Immature natural killer cell (primary cell): ENCODE measurements at regions not wholly inside any gene's neighbourhood (a gene's known extent, or its start where the extent isn't known, plus 50 kb on each side); places are given as distances from the start of the nearest gene placed in this dataset.
A peak's percentile ranks its signal among the peaks of the same experiment; 100 is the strongest.

Experiments
- DNase-seq, 3 donors: peaks; one replicate each; pipeline ENCODE4 v3.0.0; 2022; ENCODE audit warnings: mixed read lengths in 1 of 3
- H3K27ac Mint-ChIP-seq, 6 donors: one replicate each; pipeline ENCODE4 v1.8.0; 2020; ENCODE audit warnings: mixed read lengths in 6 of 6, mild to moderate bottlenecking in 5 of 6, inconsistent platforms in 4 of 6, moderate library complexity in 3 of 6
- H3K27me3 Mint-ChIP-seq, 3 donors: one replicate each; pipeline ENCODE4 v1.8.0; 2020 to 2021; ENCODE audit warnings: low read depth in 3 of 3, mild to moderate bottlenecking in 3 of 3, mixed read lengths in 3 of 3, moderate library complexity in 3 of 3, inconsistent platforms in 1 of 3
- H3K36me3 Mint-ChIP-seq, 3 donors: one replicate each; pipeline ENCODE4 v1.8.0; 2020; ENCODE audit warnings: mixed read lengths in 3 of 3, inconsistent platforms in 2 of 3, mild to moderate bottlenecking in 2 of 3
- H3K4me1 Mint-ChIP-seq, 2 donors: one replicate each; pipeline ENCODE4 v1.8.0; 2020; ENCODE audit warnings: inconsistent platforms in 2 of 2, mild to moderate bottlenecking in 2 of 2, mixed read lengths in 2 of 2, moderate library complexity in 1 of 2
- H3K4me3 Mint-ChIP-seq, 5 donors: one replicate each; pipeline ENCODE4 v1.8.0; 2020; ENCODE audit warnings: mild to moderate bottlenecking in 5 of 5, mixed read lengths in 5 of 5, inconsistent platforms in 3 of 5, moderate library complexity in 3 of 5
- H3K9me3 Mint-ChIP-seq, 6 donors: one replicate each; pipeline ENCODE4 v1.8.0; 2020; ENCODE audit warnings: mild to moderate bottlenecking in 6 of 6, mixed read lengths in 6 of 6, inconsistent platforms in 4 of 6, moderate library complexity in 3 of 6

GRCh38 chr7:17130281-17131059 is 168.0 kb upstream of the AHR start:
- peaks cover 7 to 13% of the 10 kb centered on the region in 2 donors for H3K4me1 Mint-ChIP-seq
- H3K27me3 Mint-ChIP-seq: peaks cover 0 to 5% (median 4%) of the 10 kb centered on the region in 3 donors
- peak overlapping the region in 4 of 6 donors; percentile 17 to 70 (median 56) for H3K27ac Mint-ChIP-seq
- no peaks in the 10 kb centered on the region for H3K9me3 Mint-ChIP-seq
- H3K4me3 Mint-ChIP-seq: peak overlapping the region; percentile 23 to 41 (median 25)
- DNase-seq: peak in 1 of 3 donors; percentile 10
- no peaks in the 10 kb centered on the region for H3K36me3 Mint-ChIP-seq

- Mint-ChIP-seq H3K4me1 (peaks cover 7 to 13% of the 10 kb centered on the region in 2 donors), H3K27ac (peak overlapping the region in 2 of 6 donors; percentile 54 to 59)
Measured at GRCh38 chr7:17131060-17131345, 167.4 kb upstream of the AHR start.

GRCh38 chr7:17131983-17132655 is 166.3 kb upstream of the AHR start:
- Mint-ChIP-seq H3K4me3 (no peak overlapping the region), H3K27me3 (peaks cover 0 to 4% (median 1%) of the 10 kb centered on the region in 3 donors), H3K9me3 (no peaks in the 10 kb centered on the region), H3K4me1 (peaks cover 7 to 13% of the 10 kb centered on the region in 2 donors), H3K36me3 (no peaks in the 10 kb centered on the region), H3K27ac (no peak overlapping the region)
- DNase-seq: no peak

More at GRCh38 chr7:17131060-17131345, 167.4 kb upstream of the AHR start:
- Mint-ChIP-seq H3K9me3 (no peaks in the 10 kb centered on the region), H3K27me3 (peaks cover 0 to 5% (median 4%) of the 10 kb centered on the region in 3 donors), H3K4me3 (peak overlapping the region in 4 of 5 donors; percentile 23 to 41 (median 32)), H3K36me3 (no peaks in the 10 kb centered on the region)
- no peak for DNase-seq

GRCh38 chr7:17132726-17133125 is 165.7 kb upstream of the AHR start:
- Mint-ChIP-seq H3K9me3 (no peaks in the 10 kb centered on the region), H3K4me1 (peaks cover 7 to 13% of the 10 kb centered on the region in 2 donors), H3K27me3 (peaks cover 0 to 4% (median 1%) of the 10 kb centered on the region in 3 donors), H3K27ac (no peak overlapping the region), H3K4me3 (no peak overlapping the region), H3K36me3 (no peaks in the 10 kb centered on the region)
- DNase-seq: no peak

GRCh38 chr7:17133977-17134376 is 164.5 kb upstream of the AHR start:
- no peak overlapping the region for H3K4me3 Mint-ChIP-seq
- no peaks in the 10 kb centered on the region for H3K36me3 Mint-ChIP-seq
- H3K4me1 Mint-ChIP-seq: peaks cover 10 to 13% of the 10 kb centered on the region in 2 donors
- no peak overlapping the region for H3K27ac Mint-ChIP-seq
- H3K9me3 Mint-ChIP-seq: no peaks in the 10 kb centered on the region
- no peak for DNase-seq
- peaks cover 0 to 2% (median 1%) of the 10 kb centered on the region in 3 donors for H3K27me3 Mint-ChIP-seq

- no peaks in the 10 kb centered on the region for H3K36me3 Mint-ChIP-seq
- H3K27ac Mint-ChIP-seq: no peak overlapping the region
- H3K4me1 Mint-ChIP-seq: peaks cover 18 to 21% of the 10 kb centered on the region in 2 donors
Measured at GRCh38 chr7:17134786-17135185, 163.7 kb upstream of the AHR start.

GRCh38 chr7:17136126-17136525 is 162.3 kb upstream of the AHR start:
- no peaks in the 10 kb centered on the region for H3K36me3 Mint-ChIP-seq
- peaks cover 0 to 2% (median under 1%) of the 10 kb centered on the region in 3 donors for H3K27me3 Mint-ChIP-seq
- H3K27ac Mint-ChIP-seq: no peak overlapping the region
- H3K4me1 Mint-ChIP-seq: peaks cover 12 to 14% of the 10 kb centered on the region in 2 donors
- no peak overlapping the region for H3K4me3 Mint-ChIP-seq
- H3K9me3 Mint-ChIP-seq: no peaks in the 10 kb centered on the region
- DNase-seq: no peak

More at GRCh38 chr7:17134786-17135185, 163.7 kb upstream of the AHR start:
- Mint-ChIP-seq H3K27me3 (peaks cover 0 to 2% (median 1%) of the 10 kb centered on the region in 3 donors), H3K4me3 (no peak overlapping the region), H3K9me3 (no peaks in the 10 kb centered on the region)
- no peak for DNase-seq

GRCh38 chr7:17139081-17139480 is 159.4 kb upstream of the AHR start:
- no peaks in the 10 kb centered on the region for H3K9me3 Mint-ChIP-seq
- no peaks in the 10 kb centered on the region for H3K36me3 Mint-ChIP-seq
- peaks cover 30 to 31% of the 10 kb centered on the region in 2 donors for H3K4me1 Mint-ChIP-seq
- peak overlapping the region in 1 of 5 donors; percentile 3 for H3K4me3 Mint-ChIP-seq
- peaks cover 0 to 2% (median 0%) of the 10 kb centered on the region in 3 donors for H3K27me3 Mint-ChIP-seq
- peak overlapping the region in 5 of 6 donors; percentile 24 to 76 (median 69) for H3K27ac Mint-ChIP-seq
- no peak for DNase-seq

GRCh38 chr7:17140406-17140805 is 158.0 kb upstream of the AHR start:
- DNase-seq: no peak
- Mint-ChIP-seq H3K9me3 (no peaks in the 10 kb centered on the region), H3K27ac (no peak overlapping the region), H3K4me3 (no peak overlapping the region), H3K36me3 (no peaks in the 10 kb centered on the region), H3K4me1 (peaks cover 40% of the 10 kb centered on the region in 2 donors), H3K27me3 (no peaks in the 10 kb centered on the region)

GRCh38 chr7:17142831-17143541 is 155.5 kb upstream of the AHR start:
- DNase-seq: peak in 1 of 3 donors; percentile 10
- Mint-ChIP-seq H3K4me1 (peaks cover 40% of the 10 kb centered on the region in 2 donors), H3K4me3 (peak overlapping the region; percentile 52 to 85 (median 60)), H3K36me3 (no peaks in the 10 kb centered on the region), H3K27ac (peak overlapping the region in 5 of 6 donors; percentile 8 to 86 (median 48)), H3K9me3 (no peaks in the 10 kb centered on the region), H3K27me3 (no peaks in the 10 kb centered on the region)

GRCh38 chr7:17144322-17144721 is 154.1 kb upstream of the AHR start:
- peak in 2 of 3 donors; percentile 7 to 30 for DNase-seq
- no peaks in the 10 kb centered on the region for H3K36me3 Mint-ChIP-seq
- H3K4me1 Mint-ChIP-seq: peaks cover 33 to 37% of the 10 kb centered on the region in 2 donors
- H3K27me3 Mint-ChIP-seq: peaks cover 0 to under 1% (median 0%) of the 10 kb centered on the region in 3 donors
- peak overlapping the region in 4 of 5 donors; percentile 4 to 52 (median 36) for H3K4me3 Mint-ChIP-seq
- no peaks in the 10 kb centered on the region for H3K9me3 Mint-ChIP-seq
- peak overlapping the region in 5 of 6 donors; percentile 11 to 71 (median 38) for H3K27ac Mint-ChIP-seq

- Mint-ChIP-seq H3K27ac (no peak overlapping the region), H3K4me3 (no peak overlapping the region), H3K9me3 (no peaks in the 10 kb centered on the region), H3K4me1 (peaks cover 27 to 29% of the 10 kb centered on the region in 2 donors), H3K27me3 (peaks cover 0 to 2% (median 0%) of the 10 kb centered on the region in 3 donors), H3K36me3 (no peaks in the 10 kb centered on the region)
- DNase-seq: no peak
Measured at GRCh38 chr7:17146621-17147020, 151.8 kb upstream of the AHR start.

- Mint-ChIP-seq H3K4me3 (no peak overlapping the region), H3K27me3 (peaks cover 0 to 2% (median 0%) of the 10 kb centered on the region in 3 donors), H3K4me1 (peaks cover 26% of the 10 kb centered on the region in 2 donors), H3K27ac (no peak overlapping the region), H3K36me3 (no peaks in the 10 kb centered on the region), H3K9me3 (no peaks in the 10 kb centered on the region)
- DNase-seq: no peak
Measured at GRCh38 chr7:17147409-17147808, 151.0 kb upstream of the AHR start.
